SK-N-SH (cell line): ENCODE measurements at regions not wholly inside any gene's neighbourhood (a gene's known extent, or its start where the extent isn't known, plus 50 kb on each side); places are given as distances from the start of the nearest gene placed in this dataset.

Experiments used
- CTCF ChIA-PET: fragments of 300-600, 350-600 bp; formaldehyde crosslinking; extraction: SDS; loops from one replicate; lab custom pipeline; 2021; lab: Yijun Ruan, JAX
- POLR2A ChIA-PET: fragments of 350-600 bp; sonication (Branson Sonifier 250); formaldehyde crosslinking; extraction: SDS; loops from one replicate; lab custom pipeline; 2020; ENCODE audit warnings: antibody characterized with exemption, inconsistent platforms; lab: Yijun Ruan, JAX
- DNase-seq: peaks from one replicate; pipeline ENCODE4 v3.0.0; 2012
- H2AFZ ChIP-seq: fragments of 200-600 bp; sonication (generic); 2 replicates; pipeline ENCODE4 v1.8.1; 2016; ENCODE audit warnings: antibody characterized with exemption, mild to moderate bottlenecking, low read depth
- H3F3A ChIP-seq: fragments of 200-600 bp; sonication (generic); replicated peaks from 2 replicates; pipeline ENCODE3; 2016; ENCODE audit warnings: antibody characterized with exemption, mild to moderate bottlenecking; ENCODE audit not compliant: insufficient read depth
- H3K27ac ChIP-seq, 2 experiments: fragments of 200-500 bp in 1 of 2; fragments of 200-600 bp in 1 of 2; sonication (Bioruptor generic) in 1 of 2; sonication (generic), shearing (Covaris generic) in 1 of 2; 2 replicates each; pipeline versions ENCODE4 v1.5.1 to v1.6.1; 2014 to 2016; ENCODE audit warnings: low read depth in 2 of 2, inconsistent platforms in 1 of 2, low read length in 1 of 2, mild to moderate bottlenecking in 1 of 2, mixed read lengths in 1 of 2
- H3K27me3 ChIP-seq: fragments of 200-600 bp; sonication (generic), shearing (Covaris generic); 2 replicates; pipeline ENCODE4 v1.6.1; 2016; ENCODE audit warnings: mixed run types; ENCODE audit not compliant: insufficient read depth
- H3K36me3 ChIP-seq, 2 experiments: fragments of 200-500 bp in 1 of 2; fragments of 200-600 bp in 1 of 2; sonication (Bioruptor generic) in 1 of 2; sonication (generic) in 1 of 2; replicated peaks in 1 of 2; 2 replicates each; pipeline versions ENCODE3 to v1.5.1; 2014 to 2016; ENCODE audit warnings: low read length in 1 of 2, mild to moderate bottlenecking in 1 of 2; ENCODE audit not compliant: insufficient read depth in 2 of 2, control insufficient read depth in 1 of 2
- H3K4me1 ChIP-seq, 2 experiments: fragments of 200-500 bp in 1 of 2; fragments of 200-600 bp in 1 of 2; sonication (Bioruptor generic) in 1 of 2; sonication (generic), shearing (Covaris generic) in 1 of 2; 2 replicates each; pipeline versions ENCODE4 v1.5.1 to v1.6.1; 2014 to 2016; ENCODE audit warnings: low read depth in 1 of 2, low read length in 1 of 2, mixed run types in 1 of 2; ENCODE audit not compliant: insufficient read depth in 2 of 2, control insufficient read depth in 1 of 2
- H3K4me2 ChIP-seq: fragments of 200-600 bp; sonication (generic), shearing (Covaris generic); 2 replicates; pipeline ENCODE4 v1.6.1; 2017; ENCODE audit warnings: mixed run types
- H3K4me3 ChIP-seq, 2 experiments: fragments of 200-500 bp in 1 of 2; fragments of 200-600 bp in 1 of 2; sonication (Bioruptor generic) in 1 of 2; sonication (generic), shearing (Covaris generic) in 1 of 2; 2 replicates each; pipeline versions ENCODE4 v1.5.1 to v1.8.1; 2014 to 2016; ENCODE audit warnings: low read depth in 2 of 2, inconsistent platforms in 1 of 2, low read length in 1 of 2, mild to moderate bottlenecking in 1 of 2, mixed read lengths in 1 of 2, moderate library complexity in 1 of 2
- H3K79me2 ChIP-seq: fragments of 200-600 bp; sonication (generic); 2 replicates; pipeline ENCODE4 v1.8.1; 2017; ENCODE audit warnings: mild to moderate bottlenecking; ENCODE audit not compliant: insufficient read depth
- H3K9ac ChIP-seq: fragments of 200-600 bp; sonication (generic); 2 replicates; pipeline ENCODE4 v1.6.1; 2017; ENCODE audit warnings: mixed run types
- H3K9me2 ChIP-seq: fragments of 200-600 bp; sonication (generic); 2 replicates; pipeline ENCODE4 v1.6.1; 2017; ENCODE audit warnings: mixed run types
- H3K9me3 ChIP-seq: fragments of 200-600 bp; sonication (generic); 2 replicates; pipeline ENCODE4 v1.6.1; 2017; ENCODE audit warnings: mixed run types, mild to moderate bottlenecking, moderate library complexity
- H4K20me1 ChIP-seq: fragments of 200-600 bp; sonication (generic); 2 replicates; pipeline ENCODE4 v1.6.1; 2017; ENCODE audit warnings: mild to moderate bottlenecking, mixed run types; ENCODE audit not compliant: insufficient read depth
- ELF1 ChIP-seq: IDR thresholded peaks from 2 replicates; pipeline ENCODE4 v1.4.0; 2012
- FOSL2 ChIP-seq: IDR thresholded peaks from 2 replicates; pipeline ENCODE4 v1.4.0; 2012; ENCODE audit warnings: low read depth, mild to moderate bottlenecking, moderate library complexity, borderline replicate concordance
- FOXJ3 ChIP-seq: sonication (generic); formaldehyde crosslinking; IDR thresholded peaks from 2 replicates; pipeline ENCODE4 v1.5.1; 2020; ENCODE audit warnings: mild to moderate bottlenecking, missing genetic modification reagents
- GATA2 ChIP-seq: sonication (generic); formaldehyde crosslinking; IDR thresholded peaks from 2 replicates; pipeline ENCODE4 v1.5.0; 2020; ENCODE audit warnings: mild to moderate bottlenecking, missing genetic modification reagents
- NFIC ChIP-seq: IDR thresholded peaks from 2 replicates; pipeline ENCODE4 v1.4.0; 2012; ENCODE audit warnings: borderline replicate concordance
- POLR2AphosphoS5 ChIP-seq: IDR thresholded peaks from 2 replicates; pipeline ENCODE4 v1.6.1; 2012; ENCODE audit warnings: low read depth, low read length
- RAD21 ChIP-seq: IDR thresholded peaks from 2 replicates; pipeline ENCODE4 v1.6.1; 2012; ENCODE audit warnings: mild to moderate bottlenecking, low read length
- RXRA ChIP-seq: IDR thresholded peaks from 2 replicates; pipeline ENCODE4 v1.4.0; 2012; ENCODE audit warnings: low read depth, mild to moderate bottlenecking, borderline replicate concordance
- SIN3A ChIP-seq: IDR thresholded peaks from 2 replicates; pipeline ENCODE4 v1.6.1; 2012; ENCODE audit warnings: low read depth, mild to moderate bottlenecking, low read length, moderate library complexity, borderline replicate concordance
- SMC3 ChIP-seq: IDR thresholded peaks from 2 replicates; pipeline ENCODE4 v1.6.1; 2012; ENCODE audit warnings: low read depth, low read length, improper control_type of control experiment
- TAF1 ChIP-seq: IDR thresholded peaks from 2 replicates; pipeline ENCODE4 v1.6.1; 2012; ENCODE audit warnings: low read depth, mild to moderate bottlenecking, low read length, moderate library complexity, borderline replicate concordance
- TCF12 ChIP-seq: IDR thresholded peaks from 2 replicates; pipeline ENCODE4 v1.4.0; 2012
- TEAD4 ChIP-seq: IDR thresholded peaks from 2 replicates; pipeline ENCODE4 v1.4.0; 2012; ENCODE audit warnings: mild to moderate bottlenecking, borderline replicate concordance; ENCODE audit not compliant: insufficient read depth
- YY1 ChIP-seq: IDR thresholded peaks from 2 replicates; pipeline ENCODE4 v1.4.0; 2012; ENCODE audit warnings: low read depth, mild to moderate bottlenecking
- WGBS: methylation state at CpG from one replicate; pipeline ENCODE4 v1.1.6; 2017; ENCODE audit warnings: low lambda C conversion rate; 5-methylcytosine and 5-hydroxymethylcytosine counted together
- TF ChIP-seq, protein P1 (sequence below): IDR thresholded peaks from 2 replicates; pipeline ENCODE4 v1.4.0; 2012; ENCODE audit warnings: low read depth
- TF ChIP-seq, protein P2 (sequence below): IDR thresholded peaks from 2 replicates; pipeline ENCODE4 v1.4.0; 2012; ENCODE audit warnings: low read depth, borderline replicate concordance
- TF ChIP-seq, protein P3 (sequence below): fragments of 150-350 bp; IDR thresholded peaks from 2 replicates; pipeline ENCODE4 v1.6.1; 2017; ENCODE audit warnings: antibody characterized with exemption, low read length, low read depth, borderline replicate concordance
- TF ChIP-seq, protein P4 (sequence below): IDR thresholded peaks from 2 replicates; pipeline ENCODE4 v1.4.0; 2012; ENCODE audit warnings: low read depth, borderline replicate concordance

DNA sequence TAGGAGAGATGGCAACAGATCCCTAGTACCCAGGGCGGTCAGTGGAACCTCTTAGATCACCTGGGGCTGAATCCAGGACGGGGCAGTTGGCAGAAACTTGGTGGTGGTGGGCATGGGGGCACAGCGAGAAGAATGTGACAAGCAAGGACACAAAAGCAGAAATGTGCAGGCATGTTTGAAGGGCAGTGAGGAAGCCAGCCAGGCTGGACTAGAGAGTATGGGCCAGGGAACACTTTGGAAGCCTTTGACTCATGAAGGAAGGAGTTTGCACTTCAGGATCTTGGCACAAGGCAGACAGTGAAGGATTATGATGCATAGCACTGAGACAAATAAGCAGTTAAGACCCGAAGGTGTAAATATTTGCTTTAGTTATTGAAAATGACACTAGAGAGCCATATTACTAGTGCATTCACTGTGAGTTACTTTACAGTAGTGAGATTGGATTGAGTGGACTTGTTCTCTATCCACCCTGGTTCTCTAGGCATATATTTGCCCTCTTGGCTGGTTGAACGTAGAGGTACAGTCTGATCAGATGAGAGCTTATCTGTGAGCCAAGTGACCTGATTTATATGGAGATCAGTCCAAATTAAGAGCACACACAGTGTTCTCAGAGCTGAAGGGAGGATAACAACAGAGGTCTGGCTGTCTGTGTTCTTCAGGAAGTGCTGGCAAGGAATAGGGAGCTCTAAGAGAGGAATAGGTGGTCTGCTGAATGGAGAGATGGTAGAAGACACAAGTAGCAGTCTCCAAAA, 210.4 kb downstream of the SNX19 start:
- POLR2A ChIA-PET = no interaction called here
- 26% methylated on average over 5 of the region's 5 CpGs for WGBS
- H3K79me2 ChIP-seq = no peaks in the 10 kb centered on the region
- H3K9me3 ChIP-seq = no peaks in the 10 kb centered on the region
- H3F3A ChIP-seq = no peaks in the 10 kb centered on the region
- H3K4me1 ChIP-seq = no peaks in the 10 kb centered on the region
- H4K20me1 ChIP-seq = no peaks in the 10 kb centered on the region
- H3K4me2 ChIP-seq = no peak overlapping the region
- TF ChIP-seq GATA2 (CRISPR knock-in tag) (no peak), NFIC (no peak), SIN3A (no peak), YY1 (no peak), POLR2AphosphoS5 (no peak), TAF1 (no peak), FOXJ3 (CRISPR knock-in tag) (no peak), FOSL2 (no peak), RXRA (no peak), ELF1 (no peak), SMC3 (no peak), RAD21 (no peak), TEAD4 (no peak), TCF12 (no peak)
- TF ChIP-seq, protein P1, sequence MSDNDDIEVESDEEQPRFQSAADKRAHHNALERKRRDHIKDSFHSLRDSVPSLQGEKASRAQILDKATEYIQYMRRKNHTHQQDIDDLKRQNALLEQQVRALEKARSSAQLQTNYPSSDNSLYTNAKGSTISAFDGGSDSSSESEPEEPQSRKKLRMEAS = no peak
- TF ChIP-seq, protein P2, sequence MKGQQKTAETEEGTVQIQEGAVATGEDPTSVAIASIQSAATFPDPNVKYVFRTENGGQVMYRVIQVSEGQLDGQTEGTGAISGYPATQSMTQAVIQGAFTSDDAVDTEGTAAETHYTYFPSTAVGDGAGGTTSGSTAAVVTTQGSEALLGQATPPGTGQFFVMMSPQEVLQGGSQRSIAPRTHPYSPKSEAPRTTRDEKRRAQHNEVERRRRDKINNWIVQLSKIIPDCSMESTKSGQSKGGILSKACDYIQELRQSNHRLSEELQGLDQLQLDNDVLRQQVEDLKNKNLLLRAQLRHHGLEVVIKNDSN = no peak
- TF ChIP-seq, protein P3, sequence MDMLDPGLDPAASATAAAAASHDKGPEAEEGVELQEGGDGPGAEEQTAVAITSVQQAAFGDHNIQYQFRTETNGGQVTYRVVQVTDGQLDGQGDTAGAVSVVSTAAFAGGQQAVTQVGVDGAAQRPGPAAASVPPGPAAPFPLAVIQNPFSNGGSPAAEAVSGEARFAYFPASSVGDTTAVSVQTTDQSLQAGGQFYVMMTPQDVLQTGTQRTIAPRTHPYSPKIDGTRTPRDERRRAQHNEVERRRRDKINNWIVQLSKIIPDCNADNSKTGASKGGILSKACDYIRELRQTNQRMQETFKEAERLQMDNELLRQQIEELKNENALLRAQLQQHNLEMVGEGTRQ = no peak
- TF ChIP-seq, protein P4, sequence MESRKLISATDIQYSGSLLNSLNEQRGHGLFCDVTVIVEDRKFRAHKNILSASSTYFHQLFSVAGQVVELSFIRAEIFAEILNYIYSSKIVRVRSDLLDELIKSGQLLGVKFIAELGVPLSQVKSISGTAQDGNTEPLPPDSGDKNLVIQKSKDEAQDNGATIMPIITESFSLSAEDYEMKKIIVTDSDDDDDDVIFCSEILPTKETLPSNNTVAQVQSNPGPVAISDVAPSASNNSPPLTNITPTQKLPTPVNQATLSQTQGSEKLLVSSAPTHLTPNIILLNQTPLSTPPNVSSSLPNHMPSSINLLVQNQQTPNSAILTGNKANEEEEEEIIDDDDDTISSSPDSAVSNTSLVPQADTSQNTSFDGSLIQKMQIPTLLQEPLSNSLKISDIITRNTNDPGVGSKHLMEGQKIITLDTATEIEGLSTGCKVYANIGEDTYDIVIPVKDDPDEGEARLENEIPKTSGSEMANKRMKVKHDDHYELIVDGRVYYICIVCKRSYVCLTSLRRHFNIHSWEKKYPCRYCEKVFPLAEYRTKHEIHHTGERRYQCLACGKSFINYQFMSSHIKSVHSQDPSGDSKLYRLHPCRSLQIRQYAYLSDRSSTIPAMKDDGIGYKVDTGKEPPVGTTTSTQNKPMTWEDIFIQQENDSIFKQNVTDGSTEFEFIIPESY = no peak
- H3K9me2 ChIP-seq = no peaks in the 10 kb centered on the region
- CTCF ChIA-PET = interaction anchor here (2.1 kb wide), 1 partner anchor 275 kb away, joined by 5 read pairs; no protein-coding TSS in a partner anchor
- no peak overlapping the region for H3K4me3 ChIP-seq
- no peak overlapping the region for H2AFZ ChIP-seq
- no peak for DNase-seq
- H3K36me3 ChIP-seq = no peaks in the 10 kb centered on the region
- H3K27me3 ChIP-seq = no peaks in the 10 kb centered on the region
- no peak overlapping the region for H3K9ac ChIP-seq
- H3K27ac ChIP-seq = no peak overlapping the region
